ENCODE measurements at regions not wholly inside any gene's neighbourhood (a gene's known extent, or its start where the extent isn't known, plus 50 kb on each side); places are given as distances from the start of the nearest gene placed in this dataset.
"Not testable (repeated sequence)": the region's sequence is repeated elsewhere in the genome, so short reads cannot be mapped to it uniquely, and the experiment has no call there.

- H3K9me2 ChIP-seq (replicated peaks; ENCODE audit: low read depth, low read length) = no peaks in the 10 kb centered on the region
These were observed 159.7 kb upstream of the ZNF337 start for GRCh38 chr20:25856256-25856884.

GRCh38 chr20:25855451-25856156 is 159.0 kb upstream of the ZNF337 start:
- not testable (repeated sequence) for H3K36me3 ChIP-seq (ENCODE audit: insufficient read depth, low read length); H3K9me2 ChIP-seq (replicated peaks; ENCODE audit: low read depth, low read length); H2AFZ ChIP-seq (ENCODE audit: low read length); H3K4me3 ChIP-seq (ENCODE audit: low read length, poor library complexity, severe bottlenecking); H3K9me3 ChIP-seq (ENCODE audit: insufficient read depth, low read depth, low read length); H3K79me2 ChIP-seq (ENCODE audit: insufficient read depth, low read length); H4K20me1 ChIP-seq (ENCODE audit: insufficient read depth, low read length, poor library complexity, severe bottlenecking); H3K4me2 ChIP-seq (ENCODE audit: low read depth, low read length, poor library complexity, severe bottlenecking); H3F3A ChIP-seq (ENCODE audit: low read depth); H3K9ac ChIP-seq (ENCODE audit: low read depth, low read length, poor library complexity, severe bottlenecking)
- peaks cover 18% of the 10 kb centered on the region for H3K27me3 ChIP-seq (ENCODE audit: insufficient read depth, low read length, poor library complexity, severe bottlenecking)
- peaks cover 11% of the 10 kb centered on the region for H3K4me1 ChIP-seq (ENCODE audit: insufficient read depth, low read length, poor library complexity, severe bottlenecking)

More at GRCh38 chr20:25856256-25856884, 159.7 kb upstream of the ZNF337 start:
- TF ChIP-seq EZH2phosphoT487 (IDR thresholded peaks at IDR 0.05; ENCODE audit: borderline replicate concordance) (no peak), CTCF (conservative IDR thresholded peaks at IDR 0.05; ENCODE audit: low read length) (no peak)
- peaks cover 26% of the 10 kb centered on the region for H3K27me3 ChIP-seq (ENCODE audit: insufficient read depth, low read length, poor library complexity, severe bottlenecking)
- H3K4me2 ChIP-seq (ENCODE audit: low read depth, low read length, poor library complexity, severe bottlenecking) = no peak overlapping the region
- H3K9me3 ChIP-seq (ENCODE audit: insufficient read depth, low read depth, low read length) = no peaks in the 10 kb centered on the region
- no peaks in the 10 kb centered on the region for H3K36me3 ChIP-seq (ENCODE audit: insufficient read depth, low read length)
- H3K4me3 ChIP-seq (ENCODE audit: low read length, poor library complexity, severe bottlenecking) = no peak overlapping the region
- no peak overlapping the region for H2AFZ ChIP-seq (ENCODE audit: low read length)
- peaks cover 11% of the 10 kb centered on the region for H3K4me1 ChIP-seq (ENCODE audit: insufficient read depth, low read length, poor library complexity, severe bottlenecking)
- no peaks in the 10 kb centered on the region for H4K20me1 ChIP-seq (ENCODE audit: insufficient read depth, low read length, poor library complexity, severe bottlenecking)
- H3F3A ChIP-seq (ENCODE audit: low read depth) = no peaks in the 10 kb centered on the region
- no peak overlapping the region for H3K9ac ChIP-seq (ENCODE audit: low read depth, low read length, poor library complexity, severe bottlenecking)
- H3K79me2 ChIP-seq (ENCODE audit: insufficient read depth, low read length) = no peaks in the 10 kb centered on the region

GRCh38 chr20:25854666-25855065 is 158.0 kb upstream of the ZNF337 start:
- not testable (repeated sequence) for H3K9me2 ChIP-seq (replicated peaks; ENCODE audit: low read depth, low read length); H3K9me3 ChIP-seq (ENCODE audit: insufficient read depth, low read depth, low read length); H3K4me1 ChIP-seq (ENCODE audit: insufficient read depth, low read length, poor library complexity, severe bottlenecking); H3F3A ChIP-seq (ENCODE audit: low read depth); H3K79me2 ChIP-seq (ENCODE audit: insufficient read depth, low read length); H3K27me3 ChIP-seq (ENCODE audit: insufficient read depth, low read length, poor library complexity, severe bottlenecking); H4K20me1 ChIP-seq (ENCODE audit: insufficient read depth, low read length, poor library complexity, severe bottlenecking); H3K9ac ChIP-seq (ENCODE audit: low read depth, low read length, poor library complexity, severe bottlenecking); H2AFZ ChIP-seq (ENCODE audit: low read length); H3K36me3 ChIP-seq (ENCODE audit: insufficient read depth, low read length); H3K4me2 ChIP-seq (ENCODE audit: low read depth, low read length, poor library complexity, severe bottlenecking)
- peak overlapping the region; percentile 89 for H3K4me3 ChIP-seq (ENCODE audit: low read length, poor library complexity, severe bottlenecking)

GRCh38 chr20:25853718-25854388 is 157.2 kb upstream of the ZNF337 start:
- not testable (repeated sequence) for H4K20me1 ChIP-seq (ENCODE audit: insufficient read depth, low read length, poor library complexity, severe bottlenecking); H3K4me1 ChIP-seq (ENCODE audit: insufficient read depth, low read length, poor library complexity, severe bottlenecking); H3K36me3 ChIP-seq (ENCODE audit: insufficient read depth, low read length); H3K79me2 ChIP-seq (ENCODE audit: insufficient read depth, low read length); H3F3A ChIP-seq (ENCODE audit: low read depth); H3K9me3 ChIP-seq (ENCODE audit: insufficient read depth, low read depth, low read length); H3K9me2 ChIP-seq (replicated peaks; ENCODE audit: low read depth, low read length); H3K27me3 ChIP-seq (ENCODE audit: insufficient read depth, low read length, poor library complexity, severe bottlenecking)
- peak overlapping the region; percentile 71 for H3K9ac ChIP-seq (ENCODE audit: low read depth, low read length, poor library complexity, severe bottlenecking)
- peak overlapping the region; percentile 100 for H2AFZ ChIP-seq (ENCODE audit: low read length)
- H3K4me3 ChIP-seq (ENCODE audit: low read length, poor library complexity, severe bottlenecking) = peak overlapping the region; percentile 89
- peak overlapping the region; percentile 89 for H3K4me2 ChIP-seq (ENCODE audit: low read depth, low read length, poor library complexity, severe bottlenecking)

- not testable (repeated sequence) for H3F3A ChIP-seq (ENCODE audit: low read depth); H3K36me3 ChIP-seq (ENCODE audit: insufficient read depth, low read length); H4K20me1 ChIP-seq (ENCODE audit: insufficient read depth, low read length, poor library complexity, severe bottlenecking); H3K27me3 ChIP-seq (ENCODE audit: insufficient read depth, low read length, poor library complexity, severe bottlenecking); H3K4me1 ChIP-seq (ENCODE audit: insufficient read depth, low read length, poor library complexity, severe bottlenecking); H3K9me2 ChIP-seq (replicated peaks; ENCODE audit: low read depth, low read length); H3K79me2 ChIP-seq (ENCODE audit: insufficient read depth, low read length); H3K9me3 ChIP-seq (ENCODE audit: insufficient read depth, low read depth, low read length)
- H2AFZ ChIP-seq (ENCODE audit: low read length) = peak overlapping the region; percentile 100
- peak overlapping the region; percentile 71 for H3K9ac ChIP-seq (ENCODE audit: low read depth, low read length, poor library complexity, severe bottlenecking)
- H3K4me2 ChIP-seq (ENCODE audit: low read depth, low read length, poor library complexity, severe bottlenecking) = peak overlapping the region; percentile 89
- H3K4me3 ChIP-seq (ENCODE audit: low read length, poor library complexity, severe bottlenecking) = peak overlapping the region; percentile 89
These were observed 156.5 kb upstream of the ZNF337 start for GRCh38 chr20:25852968-25853717.

- not testable (repeated sequence) for H3K4me3 ChIP-seq (ENCODE audit: low read length, poor library complexity, severe bottlenecking); H3K4me2 ChIP-seq (ENCODE audit: low read depth, low read length, poor library complexity, severe bottlenecking); H3F3A ChIP-seq (ENCODE audit: low read depth)
These were observed 153.5 kb upstream of the ZNF337 start for GRCh38 chr20:25850133-25850532.

More at GRCh38 chr20:25850133-25850532, 153.5 kb upstream of the ZNF337 start:
- H3K36me3 ChIP-seq (ENCODE audit: insufficient read depth, low read length); H3K4me1 ChIP-seq (ENCODE audit: insufficient read depth, low read length, poor library complexity, severe bottlenecking); H3K9ac ChIP-seq (ENCODE audit: low read depth, low read length, poor library complexity, severe bottlenecking); H2AFZ ChIP-seq (ENCODE audit: low read length); H3K9me2 ChIP-seq (replicated peaks; ENCODE audit: low read depth, low read length); H3K9me3 ChIP-seq (ENCODE audit: insufficient read depth, low read depth, low read length); H3K27me3 ChIP-seq (ENCODE audit: insufficient read depth, low read length, poor library complexity, severe bottlenecking); H4K20me1 ChIP-seq (ENCODE audit: insufficient read depth, low read length, poor library complexity, severe bottlenecking); H3K79me2 ChIP-seq (ENCODE audit: insufficient read depth, low read length): not testable (repeated sequence)

Measured in Loucy (cell line).